ENCODE measurements at regions not wholly inside any gene's neighbourhood (a gene's known extent, or its start where the extent isn't known, plus 50 kb on each side); places are given as distances from the start of the nearest gene placed in this dataset.
"Not testable (repeated sequence)": the region's sequence is repeated elsewhere in the genome, so short reads cannot be mapped to it uniquely, and the experiment has no call there.

- DNase-seq: no peak
These were observed 1637.8 kb downstream of the PLA2G4A start for GRCh38 chr1:188466539-188466938.

DNA sequence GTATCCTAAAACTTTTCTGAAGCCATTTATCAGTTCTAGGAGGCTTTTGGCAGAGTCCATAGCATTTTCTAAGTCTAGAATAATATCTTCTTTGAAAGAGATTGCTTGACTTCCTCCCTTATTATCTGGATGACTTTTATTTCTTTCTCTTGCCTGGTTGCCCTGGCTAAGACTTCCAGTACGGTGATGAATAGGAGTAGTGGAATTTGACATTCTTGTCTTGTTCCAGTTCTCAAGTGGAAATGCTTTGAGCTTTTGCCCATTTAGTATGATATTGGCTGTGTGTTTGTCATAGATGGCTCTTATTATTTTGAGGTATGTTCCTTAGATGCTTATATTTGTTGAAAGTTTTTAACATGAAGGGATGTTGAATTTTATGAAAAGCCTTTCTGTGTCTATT is 1647.9 kb downstream of the PLA2G4A start:
- no peak for DNase-seq

DNA sequence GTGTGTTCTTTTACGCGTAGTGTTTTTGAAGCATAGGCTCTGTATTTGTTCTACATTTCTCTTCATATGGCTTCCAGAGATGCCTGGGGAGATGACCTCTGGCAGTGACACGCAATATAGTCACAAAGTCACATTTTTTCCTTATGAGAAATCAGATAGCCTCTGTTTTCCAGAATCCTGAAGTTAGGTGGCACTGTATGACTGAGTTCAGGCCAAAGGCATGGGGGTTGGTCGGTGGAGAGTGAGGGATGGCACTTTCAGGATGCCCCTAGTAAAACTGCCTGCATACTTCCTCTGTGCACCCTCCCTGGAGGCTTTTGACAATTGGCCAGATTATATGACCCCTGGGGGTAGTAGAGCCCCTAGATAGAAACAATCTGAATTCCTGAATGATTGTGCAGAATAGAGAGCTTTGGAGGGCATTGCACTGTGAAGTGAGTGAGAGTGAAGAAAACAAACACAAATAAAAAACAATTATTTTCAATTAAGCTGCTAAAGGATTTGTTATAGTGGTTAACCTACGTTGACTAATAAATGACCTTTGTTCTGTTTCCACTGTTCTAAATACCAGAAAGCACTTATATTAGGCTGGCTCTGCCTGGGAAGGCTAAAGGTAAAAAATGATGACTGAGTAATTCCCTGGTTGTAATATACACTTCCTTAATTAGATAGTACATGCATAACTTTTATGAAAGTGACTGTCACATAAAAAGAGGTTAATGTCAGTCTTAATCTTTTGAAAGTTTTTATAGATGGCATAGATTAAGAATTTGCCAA is 1660.8 kb downstream of the PLA2G4A start:
- DNase-seq: no peak

DNA sequence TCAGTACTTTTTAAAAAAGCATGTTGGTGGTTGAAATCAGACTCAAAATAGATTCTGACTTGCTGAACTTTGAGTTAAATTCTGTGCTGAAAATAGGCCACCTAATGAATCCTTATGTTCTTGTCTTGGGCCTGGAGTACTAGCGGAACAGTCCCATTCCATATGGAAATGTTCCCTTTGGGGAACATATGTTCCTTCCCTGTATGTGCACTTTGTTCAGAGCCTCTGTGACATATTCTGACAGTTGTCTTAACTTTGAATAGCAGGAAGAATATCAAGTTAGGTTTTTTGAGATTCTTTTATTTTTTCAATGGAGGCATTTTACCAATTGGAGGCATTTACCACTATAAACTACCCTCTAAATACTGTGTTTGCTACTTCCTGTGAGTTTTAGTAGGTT is 1667.8 kb downstream of the PLA2G4A start:
- DNase-seq: no peak

DNA sequence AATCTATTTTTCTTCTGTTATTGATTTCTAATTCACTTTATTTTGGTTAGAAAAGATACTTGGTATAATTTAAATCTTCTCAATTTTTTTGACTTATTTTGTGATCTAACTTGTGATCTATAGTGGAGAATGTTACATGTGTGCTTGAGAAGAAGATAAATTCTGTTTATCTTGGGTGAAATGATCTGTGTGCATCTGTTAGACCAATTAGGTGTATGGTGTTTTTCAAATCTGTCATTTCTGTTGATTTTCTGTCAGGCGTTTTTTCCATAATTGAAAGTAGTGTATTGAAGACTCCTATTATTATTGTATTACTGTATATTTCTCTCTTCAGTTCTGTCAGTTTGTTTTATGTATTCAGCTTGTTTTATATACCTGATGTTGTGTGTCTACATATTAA is 1668.3 kb downstream of the PLA2G4A start:
- no peak for DNase-seq

- no peak for DNase-seq
These were observed 1670.9 kb downstream of the PLA2G4A start for GRCh38 chr1:188499690-188500089.

- DNase-seq: no peak
These were observed 1686.2 kb downstream of the PLA2G4A start for GRCh38 chr1:188514917-188515316.

GRCh38 chr1:188517139-188517538 is 1688.4 kb downstream of the PLA2G4A start:
- no peak for DNase-seq

GRCh38 chr1:188551176-188551575 is 1722.4 kb downstream of the PLA2G4A start:
- no peak for DNase-seq

DNA sequence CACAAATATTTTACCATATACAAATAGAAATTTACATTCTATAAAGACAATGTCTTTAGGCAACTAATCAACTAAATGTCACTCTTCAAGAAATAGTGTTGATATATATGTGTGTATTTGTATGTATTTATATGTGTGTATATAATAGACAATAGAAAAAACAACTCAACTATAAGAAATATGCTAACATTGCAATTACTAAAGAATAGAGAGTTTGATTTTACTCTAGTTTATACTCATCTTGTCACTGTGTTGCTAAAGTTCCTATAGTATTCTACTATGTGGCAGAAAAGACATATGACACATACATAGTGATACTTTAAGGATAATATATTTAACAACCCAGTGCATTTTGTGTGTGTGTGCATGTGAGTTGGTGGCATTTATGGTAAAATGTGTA is 1728.3 kb downstream of the PLA2G4A start:
- DNase-seq: no peak

DNA sequence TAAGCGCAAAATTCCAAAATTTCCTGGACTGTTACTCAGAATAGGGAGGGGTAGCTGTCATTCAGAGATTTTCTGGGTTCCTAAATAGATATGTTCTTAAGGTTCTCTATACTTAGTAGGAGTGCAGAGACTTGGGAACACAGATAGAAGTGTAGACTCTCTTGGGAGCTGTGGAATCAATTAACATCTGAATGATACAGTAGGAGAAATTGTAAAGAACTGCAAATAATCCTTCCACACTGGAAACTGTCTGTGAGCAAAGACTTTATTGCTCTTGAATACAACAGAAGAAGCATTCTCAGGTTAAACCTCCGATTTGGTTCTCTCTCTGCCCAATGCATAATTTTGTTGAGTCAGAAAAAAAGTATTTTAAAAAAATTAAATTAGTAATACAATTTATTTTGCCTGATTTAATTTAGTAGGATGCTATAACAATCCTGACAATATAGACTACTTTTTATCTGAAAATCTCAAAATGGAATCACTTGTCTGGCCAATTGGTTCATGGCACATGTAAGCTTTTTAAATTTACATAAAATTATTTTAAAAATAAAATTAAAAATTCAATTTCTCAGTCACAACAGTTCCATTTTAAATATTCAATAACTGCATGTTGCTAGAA is 1754.3 kb downstream of the PLA2G4A start:
- no peak for DNase-seq

- no peak for DNase-seq
These were observed 1755.4 kb downstream of the PLA2G4A start for GRCh38 chr1:188584119-188584518.

DNA sequence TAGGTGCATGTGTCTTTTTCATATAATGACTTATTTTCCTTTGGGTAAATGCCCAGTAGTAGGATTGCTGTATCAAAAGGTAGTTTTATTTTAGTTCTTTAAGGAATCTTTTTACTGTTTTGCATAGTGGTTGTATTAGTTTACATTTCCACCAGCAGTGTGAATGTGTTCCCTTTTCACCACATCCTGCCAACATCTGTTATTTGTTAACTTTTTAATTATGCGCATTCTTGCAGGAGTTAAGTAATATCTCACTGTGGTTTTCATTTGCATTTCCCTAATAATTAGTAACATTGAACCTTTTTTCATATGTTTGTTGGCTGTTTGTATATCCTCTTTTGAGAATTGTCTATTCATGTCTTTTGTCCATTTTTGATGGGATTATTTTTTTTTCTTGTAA is 1761.9 kb downstream of the PLA2G4A start:
- no peak for DNase-seq

DNA sequence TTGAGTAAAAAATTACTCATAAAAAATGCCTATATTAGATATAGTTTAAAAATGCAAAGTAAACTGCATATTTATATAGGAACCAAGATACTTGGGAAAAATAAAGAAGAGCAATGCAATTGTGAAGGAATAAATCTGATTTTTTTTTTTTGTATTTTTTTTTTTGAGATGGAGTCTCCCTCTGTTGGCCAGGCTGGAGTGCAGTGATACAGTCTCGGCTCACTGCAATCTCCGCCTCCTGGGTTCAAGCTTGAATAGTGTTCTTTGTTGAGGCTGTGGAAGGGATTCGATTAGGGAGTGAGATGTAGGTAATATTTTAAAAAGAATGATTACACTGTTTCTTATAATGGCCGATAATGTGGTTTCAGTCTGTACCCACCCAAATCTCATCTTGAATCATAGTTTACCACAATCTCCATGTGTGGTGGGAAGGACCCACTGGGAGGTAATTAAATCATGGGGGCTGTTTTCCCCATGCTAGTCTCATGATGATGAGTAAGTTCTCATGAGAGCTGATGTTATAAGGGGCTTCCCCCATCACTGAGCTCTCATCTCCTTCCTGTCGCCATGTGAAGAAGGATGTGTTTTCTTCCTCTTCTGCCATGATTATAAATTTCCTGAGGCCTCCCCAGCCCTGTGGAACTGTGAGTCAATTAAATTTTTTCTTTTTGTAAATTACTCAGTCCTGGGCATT is 1765.9 kb downstream of the PLA2G4A start:
- DNase-seq: no peak

DNA sequence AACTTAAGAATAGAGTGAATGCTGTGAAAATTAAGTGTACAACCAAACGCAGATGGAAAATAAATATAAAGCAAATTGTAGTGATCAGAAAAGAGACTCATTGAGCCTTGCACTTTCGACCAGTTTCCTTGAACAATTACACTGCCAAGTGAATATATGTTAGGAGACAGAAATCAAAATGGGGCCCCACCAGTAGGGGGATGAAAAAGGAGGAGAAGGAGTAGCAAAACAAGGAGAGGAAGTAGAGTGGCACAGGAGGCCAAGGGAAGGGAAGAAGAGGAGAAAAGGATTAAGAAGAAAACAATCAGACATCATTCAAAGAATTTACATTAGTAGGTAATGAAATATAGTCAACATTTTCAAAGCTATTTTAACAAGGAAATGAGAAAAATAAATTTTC is 1770.6 kb downstream of the PLA2G4A start:
- no peak for DNase-seq

- no peak for DNase-seq
These were observed 1782.7 kb downstream of the PLA2G4A start for GRCh38 chr1:188611432-188611831.

DNA sequence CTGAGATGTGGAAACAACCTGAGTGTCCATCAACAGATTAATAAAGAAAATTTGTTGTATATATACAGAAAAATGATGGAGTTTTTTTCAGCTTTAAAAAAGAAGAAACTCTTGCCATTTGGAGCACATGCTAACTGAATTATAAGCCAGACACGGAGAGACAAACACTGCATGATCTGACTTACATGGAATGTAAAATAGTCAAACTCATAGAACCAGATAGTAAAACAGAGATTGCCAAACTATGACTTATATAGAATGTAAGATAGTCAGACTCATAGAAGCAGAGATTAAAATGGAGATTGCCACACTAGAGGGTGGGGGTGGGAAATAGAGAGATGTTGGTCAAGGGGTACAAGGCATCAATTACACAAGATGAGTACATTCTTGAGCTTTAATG is 1786.6 kb downstream of the PLA2G4A start:
- no peak for DNase-seq

GRCh38 chr1:188620236-188620635 is 1791.5 kb downstream of the PLA2G4A start:
- no peak for DNase-seq

- DNase-seq: no peak
These were observed 1812.9 kb downstream of the PLA2G4A start for GRCh38 chr1:188641566-188642211.

DNA sequence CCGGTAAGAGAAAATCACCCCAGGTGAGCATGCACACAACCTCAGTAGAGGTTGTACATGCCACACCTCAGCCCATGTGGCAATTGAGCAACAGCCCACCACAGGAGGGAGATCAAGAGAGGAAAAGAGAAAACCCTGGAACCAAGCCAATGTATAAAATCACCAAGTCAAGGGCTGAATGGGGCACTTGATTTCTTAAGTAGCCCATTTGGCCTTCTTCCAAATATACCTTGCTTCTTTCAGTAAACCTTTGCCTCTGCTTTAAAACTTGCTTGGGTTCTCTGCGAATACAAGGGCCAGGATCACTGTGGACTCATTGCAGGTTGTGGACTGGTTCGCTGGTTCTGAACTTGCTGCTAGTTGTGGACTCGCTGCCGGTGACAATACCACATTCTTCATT is 1814.0 kb downstream of the PLA2G4A start:
- DNase-seq: no peak

DNA sequence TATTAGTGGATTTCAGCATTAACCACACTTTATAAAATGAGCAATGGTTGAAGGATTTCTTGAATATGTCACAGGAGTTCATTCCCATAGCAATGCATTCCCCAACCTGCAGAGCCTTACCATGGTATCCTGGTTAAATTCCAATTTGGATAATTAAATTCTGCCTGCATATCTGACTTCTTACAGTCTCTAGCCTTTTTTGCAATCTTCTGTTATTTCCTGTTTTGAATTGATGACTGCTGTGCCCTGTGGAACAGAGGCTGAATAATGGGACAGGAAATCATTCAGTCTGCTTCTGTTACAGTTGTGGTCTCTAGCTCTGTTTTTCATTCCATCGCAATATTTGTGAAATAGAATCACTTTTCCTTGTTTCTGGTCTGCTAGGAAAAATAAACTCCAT is 1823.9 kb downstream of the PLA2G4A start:
- DNase-seq: no peak

- not testable (repeated sequence) for DNase-seq
These were observed 1821.7 kb downstream of the BRINP3 start for GRCh38 chr1:188655966-188656365.

- DNase-seq: no peak
These were observed 1817.1 kb downstream of the BRINP3 start for GRCh38 chr1:188660572-188660971.

All from suppressor macrophage (primary cell).